Upper lobe of left lung (tissue), 4 donors: ENCODE measurements at regions not wholly inside any gene's neighbourhood (a gene's known extent, or its start where the extent isn't known, plus 50 kb on each side); places are given as distances from the start of the nearest gene placed in this dataset.

Experiments
- CTCF ChIP-seq, 6 experiments: fragments of 450-650 bp in 4 of 6; fragments of 200-600 bp in 2 of 6; sonication (generic) in 2 of 6; IDR thresholded peaks; one replicate each; pipeline ENCODE4 v1.5.1; 2016 to 2019; ENCODE audit warnings: antibody characterized with exemption in 6 of 6
- EP300 ChIP-seq, 4 donors: sonication (generic); formaldehyde crosslinking; IDR thresholded peaks; one replicate each; pipeline ENCODE4 v1.5.1; 2017; ENCODE audit warnings: antibody characterized with exemption in 4 of 4, control low read depth in 2 of 4
- POLR2A ChIP-seq, 4 donors: fragments of 450-650 bp; IDR thresholded peaks; one replicate each; pipeline ENCODE4 v1.5.1; 2016 to 2017; ENCODE audit warnings: antibody characterized with exemption in 4 of 4, mild to moderate bottlenecking in 2 of 4
- POLR2AphosphoS5 ChIP-seq, 2 donors: sonication (generic); formaldehyde crosslinking; IDR thresholded peaks; one replicate each; pipeline ENCODE4 v1.5.1; 2017; ENCODE audit warnings: antibody characterized with exemption in 2 of 2

GRCh38 chr2:58916063-58916462 lies 674.9 kb upstream of the FANCL start:
- TF ChIP-seq CTCF (IDR thresholded peaks at IDR 0.05), result no peak
- TF ChIP-seq POLR2A (IDR thresholded peaks at IDR 0.05), result no peak
- TF ChIP-seq POLR2AphosphoS5 (IDR thresholded peaks at IDR 0.05), result no peak
- no peak for TF ChIP-seq EP300 (IDR thresholded peaks at IDR 0.05)
